ENCODE measurements at regions not wholly inside any gene's neighbourhood (a gene's known extent, or its start where the extent isn't known, plus 50 kb on each side); places are given as distances from the start of the nearest gene placed in this dataset.

- Histone ChIP-seq H3K4me3 (ENCODE audit: insufficient read depth, low read depth, low read length) (no peak overlapping the region), H3K27me3 (ENCODE audit: insufficient read depth, low read length) (no peaks in the 10 kb centered on the region), H3K4me2 (ENCODE audit: low read length) (no peak overlapping the region), H3K4me1 (ENCODE audit: insufficient read depth, low read length) (no peaks in the 10 kb centered on the region), H4K20me1 (ENCODE audit: insufficient read depth, low read length) (no peaks in the 10 kb centered on the region), H3K79me2 (ENCODE audit: insufficient read depth, low read length) (no peaks in the 10 kb centered on the region), H3K9me3 (ENCODE audit: insufficient read depth, low read depth, low read length) (no peaks in the 10 kb centered on the region), H3K9ac (ENCODE audit: low read length) (no peak overlapping the region), H3K27ac (ENCODE audit: low read depth, low read length) (no peak overlapping the region), H2AFZ (ENCODE audit: low read depth, low read length) (no peak overlapping the region), H3K36me3 (ENCODE audit: insufficient read depth, low read length) (no peaks in the 10 kb centered on the region)
- TF ChIP-seq CTCF (IDR thresholded peaks at IDR 0.05; ENCODE audit: insufficient read depth, low read depth, low read length) (no peak), EZH2 (IDR thresholded peaks at IDR 0.05; ENCODE audit: insufficient read depth, low read length) (no peak)
- Mint-ChIP-seq H3K4me3 (ENCODE audit: unreplicated experiment) (no peak overlapping the region), H3K9me3 (ENCODE audit: unreplicated experiment) (no peaks in the 10 kb centered on the region), H3K4me1 (ENCODE audit: low read depth, unreplicated experiment) (no peaks in the 10 kb centered on the region), H3K36me3 (ENCODE audit: low read depth, unreplicated experiment) (no peaks in the 10 kb centered on the region), H3K27ac (ENCODE audit: unreplicated experiment) (no peak overlapping the region), H3K27me3 (ENCODE audit: low read depth, unreplicated experiment) (no peaks in the 10 kb centered on the region)
- FAIRE-seq (no peak), DNase-seq (ENCODE audit: low read depth) (no peak)
These were observed 1141.2 kb upstream of the EPHA6 start for GRCh38 chr3:95673215-95673614.

DNA sequence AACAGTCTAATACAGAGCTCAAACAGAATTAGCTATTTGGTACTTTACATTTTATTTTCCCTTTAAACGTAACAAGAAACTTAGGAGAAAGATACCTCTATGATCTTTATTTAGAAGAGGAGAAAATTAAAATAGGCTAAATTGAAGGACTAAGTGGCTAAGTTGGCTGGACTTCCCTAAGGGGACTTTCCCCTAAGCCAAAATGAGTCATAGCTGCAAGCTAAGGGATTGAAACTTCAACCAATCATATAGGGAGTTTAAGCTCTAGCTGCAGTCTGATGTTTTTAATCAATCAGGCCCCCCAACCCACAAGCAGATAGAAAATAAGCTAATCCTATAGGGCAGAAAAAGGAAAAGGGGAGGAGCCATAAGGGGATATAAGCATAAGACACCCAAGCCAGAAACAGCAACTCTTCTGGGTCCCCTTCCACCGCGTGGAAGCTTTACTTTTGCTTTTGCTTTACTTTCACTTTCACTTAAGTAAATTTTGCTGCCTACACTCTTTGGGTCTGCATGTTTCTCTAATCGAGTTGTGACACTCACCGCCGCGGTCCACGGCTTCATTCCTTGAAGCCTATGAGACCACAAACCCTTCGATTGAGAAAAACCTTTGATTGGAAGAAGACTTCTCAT lies 1108.5 kb upstream of the EPHA6 start:
- H3K9me3 ChIP-seq (ENCODE audit: insufficient read depth, low read depth, low read length): no peaks in the 10 kb centered on the region
- no peaks in the 10 kb centered on the region for H3K4me1 Mint-ChIP-seq (ENCODE audit: low read depth, unreplicated experiment)
- no peak overlapping the region for H3K9ac ChIP-seq (ENCODE audit: low read length)
- no peak overlapping the region for H2AFZ ChIP-seq (ENCODE audit: low read depth, low read length)
- no peak overlapping the region for H3K4me3 ChIP-seq (ENCODE audit: insufficient read depth, low read depth, low read length)
- no peak for TF ChIP-seq EZH2 (IDR thresholded peaks at IDR 0.05; ENCODE audit: insufficient read depth, low read length)
- TF ChIP-seq CTCF (IDR thresholded peaks at IDR 0.05; ENCODE audit: insufficient read depth, low read depth, low read length): no peak
- no peak overlapping the region for H3K4me2 ChIP-seq (ENCODE audit: low read length)
- FAIRE-seq (no peak), DNase-seq (ENCODE audit: low read depth) (no peak)
- no peaks in the 10 kb centered on the region for H3K27me3 ChIP-seq (ENCODE audit: insufficient read depth, low read length)
- no peak overlapping the region for H3K4me3 Mint-ChIP-seq (ENCODE audit: unreplicated experiment)
- no peaks in the 10 kb centered on the region for H3K9me3 Mint-ChIP-seq (ENCODE audit: unreplicated experiment)
- no peaks in the 10 kb centered on the region for H3K36me3 ChIP-seq (ENCODE audit: insufficient read depth, low read length)
- H3K79me2 ChIP-seq (ENCODE audit: insufficient read depth, low read length): no peaks in the 10 kb centered on the region
- H3K27me3 Mint-ChIP-seq (ENCODE audit: low read depth, unreplicated experiment): no peaks in the 10 kb centered on the region
- no peak overlapping the region for H3K27ac ChIP-seq (ENCODE audit: low read depth, low read length)
- no peaks in the 10 kb centered on the region for H3K36me3 Mint-ChIP-seq (ENCODE audit: low read depth, unreplicated experiment)
- no peaks in the 10 kb centered on the region for H4K20me1 ChIP-seq (ENCODE audit: insufficient read depth, low read length)
- no peak overlapping the region for H3K27ac Mint-ChIP-seq (ENCODE audit: unreplicated experiment)
- no peaks in the 10 kb centered on the region for H3K4me1 ChIP-seq (ENCODE audit: insufficient read depth, low read length)

- Histone ChIP-seq H3K79me2 (ENCODE audit: insufficient read depth, low read length) (no peaks in the 10 kb centered on the region), H3K9ac (ENCODE audit: low read length) (no peak overlapping the region), H2AFZ (ENCODE audit: low read depth, low read length) (no peak overlapping the region), H3K4me2 (ENCODE audit: low read length) (no peak overlapping the region), H3K4me3 (ENCODE audit: insufficient read depth, low read depth, low read length) (no peak overlapping the region), H3K27me3 (ENCODE audit: insufficient read depth, low read length) (no peaks in the 10 kb centered on the region), H3K36me3 (ENCODE audit: insufficient read depth, low read length) (no peaks in the 10 kb centered on the region), H3K9me3 (ENCODE audit: insufficient read depth, low read depth, low read length) (no peaks in the 10 kb centered on the region), H3K4me1 (ENCODE audit: insufficient read depth, low read length) (no peaks in the 10 kb centered on the region), H4K20me1 (ENCODE audit: insufficient read depth, low read length) (no peaks in the 10 kb centered on the region), H3K27ac (ENCODE audit: low read depth, low read length) (no peak overlapping the region)
- no peaks in the 10 kb centered on the region for H3K4me1 Mint-ChIP-seq (ENCODE audit: low read depth, unreplicated experiment)
- H3K27me3 Mint-ChIP-seq (ENCODE audit: low read depth, unreplicated experiment): no peaks in the 10 kb centered on the region
- no peaks in the 10 kb centered on the region for H3K9me3 Mint-ChIP-seq (ENCODE audit: unreplicated experiment)
- H3K36me3 Mint-ChIP-seq (ENCODE audit: low read depth, unreplicated experiment): no peaks in the 10 kb centered on the region
- no peak overlapping the region for H3K4me3 Mint-ChIP-seq (ENCODE audit: unreplicated experiment)
- H3K27ac Mint-ChIP-seq (ENCODE audit: unreplicated experiment): no peak overlapping the region
- no peak for TF ChIP-seq EZH2 (IDR thresholded peaks at IDR 0.05; ENCODE audit: insufficient read depth, low read length)
- no peak for TF ChIP-seq CTCF (IDR thresholded peaks at IDR 0.05; ENCODE audit: insufficient read depth, low read depth, low read length)
- FAIRE-seq: no peak
- no peak for DNase-seq (ENCODE audit: low read depth)
These were observed 1107.1 kb upstream of the EPHA6 start for GRCh38 chr3:95707268-95707667.

All from astrocyte (in vitro differentiated cells and primary cell).